ENCODE measurements at regions not wholly inside any gene's neighbourhood (a gene's known extent, or its start where the extent isn't known, plus 50 kb on each side); places are given as distances from the start of the nearest gene placed in this dataset.

GRCh38 chr18:37729716-37730115 is 164.1 kb upstream of the CELF4 start:
- H3K9ac ChIP-seq (ENCODE audit: insufficient read length, low read depth): no peak overlapping the region
- H3K36me3 ChIP-seq (ENCODE audit: insufficient read depth, insufficient read length, low read length): no peaks in the 10 kb centered on the region
- no peaks in the 10 kb centered on the region for H3K9me3 ChIP-seq (ENCODE audit: insufficient read depth, low read length)
- DNase-seq (ENCODE audit: low read depth, low spot score): no peak
- peaks cover 4% of the 10 kb centered on the region for H3K27me3 ChIP-seq (ENCODE audit: insufficient read depth, insufficient read length)
- H3K4me3 ChIP-seq (ENCODE audit: insufficient read length, low read depth): no peak overlapping the region
- no peaks in the 10 kb centered on the region for H3K4me1 ChIP-seq (ENCODE audit: insufficient read depth, insufficient read length)
- TF ChIP-seq ZNF274 (IDR thresholded peaks at IDR 0.05; ENCODE audit: low read depth, low read length) (no peak), YY1 (IDR thresholded peaks at IDR 0.05; ENCODE audit: insufficient read depth, insufficient read length) (no peak), SUZ12 (IDR thresholded peaks at IDR 0.05; ENCODE audit: extremely low read depth, insufficient read depth, insufficient read length) (no peak)

GRCh38 chr18:37724206-37724605 is 158.6 kb upstream of the CELF4 start:
- no peak for DNase-seq (ENCODE audit: low read depth, low spot score)
- H3K4me3 ChIP-seq (ENCODE audit: insufficient read length, low read depth): no peak overlapping the region
- peaks cover 3% of the 10 kb centered on the region for H3K4me1 ChIP-seq (ENCODE audit: insufficient read depth, insufficient read length)

DNA sequence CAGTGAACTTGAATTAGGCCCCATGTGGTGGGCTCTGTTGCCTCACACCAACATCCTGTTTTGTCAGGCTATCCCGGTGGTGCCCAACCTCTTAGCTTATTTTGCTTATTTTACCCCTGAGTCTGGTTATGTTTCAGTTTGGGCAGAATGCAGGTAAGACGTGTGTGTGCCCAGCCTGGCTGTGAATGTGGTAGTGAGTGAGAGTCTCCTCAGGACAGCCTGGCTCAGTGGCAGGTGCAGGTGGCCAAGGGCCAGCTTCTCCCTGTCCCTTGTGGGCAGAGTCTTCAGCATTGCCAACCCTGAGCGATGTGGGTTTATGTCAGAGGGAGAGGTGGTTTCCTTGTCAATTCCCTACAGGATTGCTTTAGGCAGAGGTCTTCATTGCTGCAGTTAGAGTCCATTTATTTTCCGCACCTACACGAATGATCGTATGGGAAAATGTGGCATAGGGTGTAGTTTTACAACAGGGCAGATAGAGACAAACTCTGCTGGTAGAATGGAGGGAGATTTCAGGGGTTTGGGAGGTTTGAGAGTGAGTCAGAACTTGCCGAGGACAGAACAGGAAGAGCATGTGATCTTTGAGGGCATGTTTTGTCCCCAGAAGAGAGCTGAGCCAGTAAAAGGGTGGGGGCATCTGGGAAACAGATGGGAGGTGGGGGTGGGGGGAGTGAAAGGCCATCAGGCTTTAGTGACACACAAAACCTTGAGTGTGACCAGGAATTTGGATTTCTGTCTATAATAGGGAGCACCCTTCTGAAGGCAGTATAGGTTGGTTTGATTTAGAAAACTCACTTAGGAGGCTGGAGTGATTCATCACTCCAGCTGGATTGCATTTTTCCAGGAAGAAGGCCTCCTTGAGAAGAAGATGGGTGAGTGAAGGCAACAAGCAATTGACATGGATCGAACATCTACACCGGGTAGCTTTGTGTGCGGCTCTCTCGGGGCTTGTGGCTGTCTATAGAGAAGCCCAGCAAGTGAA is 156.2 kb upstream of the CELF4 start:
- Histone ChIP-seq H3K9me3 (ENCODE audit: insufficient read depth, low read length) (no peaks in the 10 kb centered on the region), H3K27me3 (ENCODE audit: insufficient read depth, insufficient read length) (no peaks in the 10 kb centered on the region), H3K36me3 (ENCODE audit: insufficient read depth, insufficient read length, low read length) (no peaks in the 10 kb centered on the region), H3K4me3 (ENCODE audit: insufficient read length, low read depth) (no peak overlapping the region), H3K9ac (ENCODE audit: insufficient read length, low read depth) (no peak overlapping the region), H3K4me1 (ENCODE audit: insufficient read depth, insufficient read length) (peaks cover 3% of the 10 kb centered on the region)
- DNase-seq (ENCODE audit: low read depth, low spot score): no peak
- TF ChIP-seq ZNF274 (IDR thresholded peaks at IDR 0.05; ENCODE audit: low read depth, low read length): no peak
- TF ChIP-seq YY1 (IDR thresholded peaks at IDR 0.05; ENCODE audit: insufficient read depth, insufficient read length): no peak
- no peak for TF ChIP-seq SUZ12 (IDR thresholded peaks at IDR 0.05; ENCODE audit: extremely low read depth, insufficient read depth, insufficient read length)

More at GRCh38 chr18:37724206-37724605, 158.6 kb upstream of the CELF4 start:
- no peaks in the 10 kb centered on the region for H3K27me3 ChIP-seq (ENCODE audit: insufficient read depth, insufficient read length)
- no peak overlapping the region for H3K9ac ChIP-seq (ENCODE audit: insufficient read length, low read depth)
- TF ChIP-seq ZNF274 (IDR thresholded peaks at IDR 0.05; ENCODE audit: low read depth, low read length) (no peak), SUZ12 (IDR thresholded peaks at IDR 0.05; ENCODE audit: extremely low read depth, insufficient read depth, insufficient read length) (no peak), YY1 (IDR thresholded peaks at IDR 0.05; ENCODE audit: insufficient read depth, insufficient read length) (no peak)
- H3K9me3 ChIP-seq (ENCODE audit: insufficient read depth, low read length): no peaks in the 10 kb centered on the region
- no peaks in the 10 kb centered on the region for H3K36me3 ChIP-seq (ENCODE audit: insufficient read depth, insufficient read length, low read length)

- Histone ChIP-seq H3K9ac (ENCODE audit: insufficient read length, low read depth) (no peak overlapping the region), H3K27me3 (ENCODE audit: insufficient read depth, insufficient read length) (no peaks in the 10 kb centered on the region), H3K4me3 (ENCODE audit: insufficient read length, low read depth) (no peak overlapping the region), H3K36me3 (ENCODE audit: insufficient read depth, insufficient read length, low read length) (no peaks in the 10 kb centered on the region), H3K9me3 (ENCODE audit: insufficient read depth, low read length) (no peaks in the 10 kb centered on the region), H3K4me1 (ENCODE audit: insufficient read depth, insufficient read length) (peaks cover 3% of the 10 kb centered on the region)
- DNase-seq (ENCODE audit: low read depth, low spot score): no peak
- TF ChIP-seq YY1 (IDR thresholded peaks at IDR 0.05; ENCODE audit: insufficient read depth, insufficient read length) (no peak), SUZ12 (IDR thresholded peaks at IDR 0.05; ENCODE audit: extremely low read depth, insufficient read depth, insufficient read length) (no peak), ZNF274 (IDR thresholded peaks at IDR 0.05; ENCODE audit: low read depth, low read length) (no peak)
Measured at GRCh38 chr18:37720663-37721062, 155.1 kb upstream of the CELF4 start.

- H3K27me3 ChIP-seq (ENCODE audit: insufficient read depth, insufficient read length): no peaks in the 10 kb centered on the region
- no peak overlapping the region for H3K9ac ChIP-seq (ENCODE audit: insufficient read length, low read depth)
- no peak overlapping the region for H3K4me3 ChIP-seq (ENCODE audit: insufficient read length, low read depth)
- no peaks in the 10 kb centered on the region for H3K36me3 ChIP-seq (ENCODE audit: insufficient read depth, insufficient read length, low read length)
- peaks cover 3% of the 10 kb centered on the region for H3K4me1 ChIP-seq (ENCODE audit: insufficient read depth, insufficient read length)
- H3K9me3 ChIP-seq (ENCODE audit: insufficient read depth, low read length): no peaks in the 10 kb centered on the region
- TF ChIP-seq YY1 (IDR thresholded peaks at IDR 0.05; ENCODE audit: insufficient read depth, insufficient read length) (no peak), SUZ12 (IDR thresholded peaks at IDR 0.05; ENCODE audit: extremely low read depth, insufficient read depth, insufficient read length) (no peak), ZNF274 (IDR thresholded peaks at IDR 0.05; ENCODE audit: low read depth, low read length) (no peak)
- DNase-seq (ENCODE audit: low read depth, low spot score): no peak
Measured at GRCh38 chr18:37717656-37718055, 152.1 kb upstream of the CELF4 start.

DNA sequence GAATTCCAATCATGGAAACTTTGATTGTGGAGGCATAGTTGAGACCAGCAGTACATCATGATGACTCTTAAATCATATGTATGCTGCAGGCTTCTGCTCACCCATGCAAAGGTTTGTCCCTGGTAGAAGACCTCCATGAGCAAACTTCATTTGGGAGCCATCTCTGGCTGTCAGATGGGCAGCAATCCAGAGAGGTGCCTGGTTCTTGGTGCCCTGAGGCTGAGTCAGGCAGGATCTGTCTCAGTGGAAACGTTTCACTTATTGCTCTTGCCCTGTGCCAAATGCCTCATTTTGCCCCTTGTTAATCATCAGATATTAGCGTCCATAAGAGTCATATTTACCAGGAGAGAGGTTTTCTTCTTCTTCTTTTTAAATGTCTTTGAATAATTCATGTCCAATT is 151.5 kb upstream of the CELF4 start:
- H3K4me3 ChIP-seq (ENCODE audit: insufficient read length, low read depth): no peak overlapping the region
- H3K27me3 ChIP-seq (ENCODE audit: insufficient read depth, insufficient read length): no peaks in the 10 kb centered on the region
- H3K36me3 ChIP-seq (ENCODE audit: insufficient read depth, insufficient read length, low read length): no peaks in the 10 kb centered on the region
- TF ChIP-seq ZNF274 (IDR thresholded peaks at IDR 0.05; ENCODE audit: low read depth, low read length) (no peak), SUZ12 (IDR thresholded peaks at IDR 0.05; ENCODE audit: extremely low read depth, insufficient read depth, insufficient read length) (no peak), YY1 (IDR thresholded peaks at IDR 0.05; ENCODE audit: insufficient read depth, insufficient read length) (no peak)
- no peak overlapping the region for H3K9ac ChIP-seq (ENCODE audit: insufficient read length, low read depth)
- no peak for DNase-seq (ENCODE audit: low read depth, low spot score)
- H3K9me3 ChIP-seq (ENCODE audit: insufficient read depth, low read length): no peaks in the 10 kb centered on the region
- H3K4me1 ChIP-seq (ENCODE audit: insufficient read depth, insufficient read length): peaks cover 3% of the 10 kb centered on the region

DNA sequence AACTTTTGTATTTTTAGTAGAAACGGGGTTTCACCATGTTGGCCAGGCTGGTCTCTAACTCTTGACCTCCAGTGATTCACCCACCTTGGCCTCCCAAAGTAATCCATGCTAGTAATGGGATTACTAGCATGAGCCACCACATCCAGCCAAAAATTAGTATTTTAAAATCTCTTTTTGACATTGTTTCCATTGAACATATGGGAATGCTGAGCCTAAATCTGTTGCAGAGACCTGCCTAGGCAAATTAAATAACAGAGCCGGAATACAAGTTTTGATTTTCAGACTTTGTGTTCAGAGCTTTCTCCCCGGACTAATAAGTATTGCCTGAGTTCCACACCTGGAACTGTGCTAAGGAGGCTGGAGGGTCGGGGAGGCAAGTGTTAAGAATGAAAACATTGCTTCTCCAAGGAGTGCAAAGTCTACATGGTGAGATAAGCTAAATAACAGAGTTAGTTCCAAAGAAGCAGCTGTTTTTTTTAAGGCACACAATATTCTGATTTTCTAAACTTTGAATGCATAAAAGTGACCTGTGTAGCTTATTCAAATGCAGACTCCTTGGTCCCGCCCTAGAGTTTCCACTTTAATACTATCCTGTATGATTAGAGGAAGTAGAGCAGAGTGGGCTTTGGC is 150.6 kb upstream of the CELF4 start:
- no peaks in the 10 kb centered on the region for H3K36me3 ChIP-seq (ENCODE audit: insufficient read depth, insufficient read length, low read length)
- H3K4me1 ChIP-seq (ENCODE audit: insufficient read depth, insufficient read length): no peaks in the 10 kb centered on the region
- H3K9ac ChIP-seq (ENCODE audit: insufficient read length, low read depth): no peak overlapping the region
- no peak for DNase-seq (ENCODE audit: low read depth, low spot score)
- no peak overlapping the region for H3K4me3 ChIP-seq (ENCODE audit: insufficient read length, low read depth)
- TF ChIP-seq SUZ12 (IDR thresholded peaks at IDR 0.05; ENCODE audit: extremely low read depth, insufficient read depth, insufficient read length) (no peak), YY1 (IDR thresholded peaks at IDR 0.05; ENCODE audit: insufficient read depth, insufficient read length) (no peak), ZNF274 (IDR thresholded peaks at IDR 0.05; ENCODE audit: low read depth, low read length) (no peak)
- no peaks in the 10 kb centered on the region for H3K9me3 ChIP-seq (ENCODE audit: insufficient read depth, low read length)
- no peaks in the 10 kb centered on the region for H3K27me3 ChIP-seq (ENCODE audit: insufficient read depth, insufficient read length)

All from NT2/D1 (cell line).